H1 (cell line): ENCODE measurements at regions not wholly inside any gene's neighbourhood (a gene's known extent, or its start where the extent isn't known, plus 50 kb on each side); places are given as distances from the start of the nearest gene placed in this dataset.

ENCODE experiments used
- POLR2AphosphoS5 ChIP-seq: IDR thresholded peaks from 2 replicates; pipeline ENCODE4 v1.6.1; 2011; ENCODE audit warnings: low read depth, low read length
- SIN3A ChIP-seq, 2 experiments: IDR thresholded peaks in 1 of 2; conservative IDR thresholded peaks in 1 of 2; 2 replicates each; pipeline ENCODE4 v1.6.1; 2011 to 2012; ENCODE audit warnings: low read length in 2 of 2, improper control_type of control experiment in 1 of 2, low read depth in 1 of 2, mild to moderate bottlenecking in 1 of 2
- TAF1 ChIP-seq: IDR thresholded peaks from 2 replicates; pipeline ENCODE4 v1.6.1; 2011; ENCODE audit warnings: mild to moderate bottlenecking, low read depth, low read length
- TCF12 ChIP-seq: IDR thresholded peaks from 2 replicates; pipeline ENCODE4 v1.6.1; 2011; ENCODE audit warnings: low read depth, mild to moderate bottlenecking, low read length
- TF ChIP-seq, protein P1 (sequence below): fragments of 300-600 bp; sonication (generic); IDR thresholded peaks from 2 replicates; pipeline ENCODE4 v1.7.1; 2012; ENCODE audit warnings: low read length, moderate library complexity, mild to moderate bottlenecking, inconsistent platforms; ENCODE audit not compliant: insufficient replicate concordance
- TF ChIP-seq, protein P2 (sequence below): IDR thresholded peaks from 2 replicates; pipeline ENCODE4 v1.6.1; 2011; ENCODE audit warnings: low read depth, mild to moderate bottlenecking, low read length; ENCODE audit not compliant: insufficient read depth

DNA sequence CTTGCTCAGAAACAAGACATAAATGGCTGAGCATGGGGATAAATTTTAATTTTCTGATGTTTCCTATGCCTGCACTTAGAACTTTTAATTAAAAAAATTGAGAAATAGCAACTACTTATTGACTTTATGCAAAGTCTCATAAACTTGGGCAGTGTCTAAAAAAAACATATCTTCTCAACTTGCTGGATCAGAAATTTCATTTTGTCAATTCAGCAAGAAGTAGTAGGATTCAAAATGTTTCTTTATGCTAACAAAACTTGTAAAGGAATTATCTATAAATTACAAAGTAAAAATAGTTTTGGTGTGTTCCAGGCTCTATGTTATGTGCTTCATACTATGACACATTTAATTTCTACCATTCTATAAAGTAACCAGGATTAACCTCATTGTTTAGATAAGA is 562.2 kb upstream of the IMPG1 start (continued):
- TF ChIP-seq, protein P1, sequence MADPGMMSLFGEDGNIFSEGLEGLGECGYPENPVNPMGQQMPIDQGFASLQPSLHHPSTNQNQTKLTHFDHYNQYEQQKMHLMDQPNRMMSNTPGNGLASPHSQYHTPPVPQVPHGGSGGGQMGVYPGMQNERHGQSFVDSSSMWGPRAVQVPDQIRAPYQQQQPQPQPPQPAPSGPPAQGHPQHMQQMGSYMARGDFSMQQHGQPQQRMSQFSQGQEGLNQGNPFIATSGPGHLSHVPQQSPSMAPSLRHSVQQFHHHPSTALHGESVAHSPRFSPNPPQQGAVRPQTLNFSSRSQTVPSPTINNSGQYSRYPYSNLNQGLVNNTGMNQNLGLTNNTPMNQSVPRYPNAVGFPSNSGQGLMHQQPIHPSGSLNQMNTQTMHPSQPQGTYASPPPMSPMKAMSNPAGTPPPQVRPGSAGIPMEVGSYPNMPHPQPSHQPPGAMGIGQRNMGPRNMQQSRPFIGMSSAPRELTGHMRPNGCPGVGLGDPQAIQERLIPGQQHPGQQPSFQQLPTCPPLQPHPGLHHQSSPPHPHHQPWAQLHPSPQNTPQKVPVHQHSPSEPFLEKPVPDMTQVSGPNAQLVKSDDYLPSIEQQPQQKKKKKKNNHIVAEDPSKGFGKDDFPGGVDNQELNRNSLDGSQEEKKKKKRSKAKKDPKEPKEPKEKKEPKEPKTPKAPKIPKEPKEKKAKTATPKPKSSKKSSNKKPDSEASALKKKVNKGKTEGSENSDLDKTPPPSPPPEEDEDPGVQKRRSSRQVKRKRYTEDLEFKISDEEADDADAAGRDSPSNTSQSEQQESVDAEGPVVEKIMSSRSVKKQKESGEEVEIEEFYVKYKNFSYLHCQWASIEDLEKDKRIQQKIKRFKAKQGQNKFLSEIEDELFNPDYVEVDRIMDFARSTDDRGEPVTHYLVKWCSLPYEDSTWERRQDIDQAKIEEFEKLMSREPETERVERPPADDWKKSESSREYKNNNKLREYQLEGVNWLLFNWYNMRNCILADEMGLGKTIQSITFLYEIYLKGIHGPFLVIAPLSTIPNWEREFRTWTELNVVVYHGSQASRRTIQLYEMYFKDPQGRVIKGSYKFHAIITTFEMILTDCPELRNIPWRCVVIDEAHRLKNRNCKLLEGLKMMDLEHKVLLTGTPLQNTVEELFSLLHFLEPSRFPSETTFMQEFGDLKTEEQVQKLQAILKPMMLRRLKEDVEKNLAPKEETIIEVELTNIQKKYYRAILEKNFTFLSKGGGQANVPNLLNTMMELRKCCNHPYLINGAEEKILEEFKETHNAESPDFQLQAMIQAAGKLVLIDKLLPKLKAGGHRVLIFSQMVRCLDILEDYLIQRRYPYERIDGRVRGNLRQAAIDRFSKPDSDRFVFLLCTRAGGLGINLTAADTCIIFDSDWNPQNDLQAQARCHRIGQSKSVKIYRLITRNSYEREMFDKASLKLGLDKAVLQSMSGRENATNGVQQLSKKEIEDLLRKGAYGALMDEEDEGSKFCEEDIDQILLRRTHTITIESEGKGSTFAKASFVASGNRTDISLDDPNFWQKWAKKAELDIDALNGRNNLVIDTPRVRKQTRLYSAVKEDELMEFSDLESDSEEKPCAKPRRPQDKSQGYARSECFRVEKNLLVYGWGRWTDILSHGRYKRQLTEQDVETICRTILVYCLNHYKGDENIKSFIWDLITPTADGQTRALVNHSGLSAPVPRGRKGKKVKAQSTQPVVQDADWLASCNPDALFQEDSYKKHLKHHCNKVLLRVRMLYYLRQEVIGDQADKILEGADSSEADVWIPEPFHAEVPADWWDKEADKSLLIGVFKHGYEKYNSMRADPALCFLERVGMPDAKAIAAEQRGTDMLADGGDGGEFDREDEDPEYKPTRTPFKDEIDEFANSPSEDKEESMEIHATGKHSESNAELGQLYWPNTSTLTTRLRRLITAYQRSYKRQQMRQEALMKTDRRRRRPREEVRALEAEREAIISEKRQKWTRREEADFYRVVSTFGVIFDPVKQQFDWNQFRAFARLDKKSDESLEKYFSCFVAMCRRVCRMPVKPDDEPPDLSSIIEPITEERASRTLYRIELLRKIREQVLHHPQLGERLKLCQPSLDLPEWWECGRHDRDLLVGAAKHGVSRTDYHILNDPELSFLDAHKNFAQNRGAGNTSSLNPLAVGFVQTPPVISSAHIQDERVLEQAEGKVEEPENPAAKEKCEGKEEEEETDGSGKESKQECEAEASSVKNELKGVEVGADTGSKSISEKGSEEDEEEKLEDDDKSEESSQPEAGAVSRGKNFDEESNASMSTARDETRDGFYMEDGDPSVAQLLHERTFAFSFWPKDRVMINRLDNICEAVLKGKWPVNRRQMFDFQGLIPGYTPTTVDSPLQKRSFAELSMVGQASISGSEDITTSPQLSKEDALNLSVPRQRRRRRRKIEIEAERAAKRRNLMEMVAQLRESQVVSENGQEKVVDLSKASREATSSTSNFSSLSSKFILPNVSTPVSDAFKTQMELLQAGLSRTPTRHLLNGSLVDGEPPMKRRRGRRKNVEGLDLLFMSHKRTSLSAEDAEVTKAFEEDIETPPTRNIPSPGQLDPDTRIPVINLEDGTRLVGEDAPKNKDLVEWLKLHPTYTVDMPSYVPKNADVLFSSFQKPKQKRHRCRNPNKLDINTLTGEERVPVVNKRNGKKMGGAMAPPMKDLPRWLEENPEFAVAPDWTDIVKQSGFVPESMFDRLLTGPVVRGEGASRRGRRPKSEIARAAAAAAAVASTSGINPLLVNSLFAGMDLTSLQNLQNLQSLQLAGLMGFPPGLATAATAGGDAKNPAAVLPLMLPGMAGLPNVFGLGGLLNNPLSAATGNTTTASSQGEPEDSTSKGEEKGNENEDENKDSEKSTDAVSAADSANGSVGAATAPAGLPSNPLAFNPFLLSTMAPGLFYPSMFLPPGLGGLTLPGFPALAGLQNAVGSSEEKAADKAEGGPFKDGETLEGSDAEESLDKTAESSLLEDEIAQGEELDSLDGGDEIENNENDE, result no peak
- no peak for TF ChIP-seq TCF12
- TF ChIP-seq TAF1, result no peak
- TF ChIP-seq, protein P2, sequence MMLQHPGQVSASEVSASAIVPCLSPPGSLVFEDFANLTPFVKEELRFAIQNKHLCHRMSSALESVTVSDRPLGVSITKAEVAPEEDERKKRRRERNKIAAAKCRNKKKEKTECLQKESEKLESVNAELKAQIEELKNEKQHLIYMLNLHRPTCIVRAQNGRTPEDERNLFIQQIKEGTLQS, result no peak
- no peak for TF ChIP-seq POLR2AphosphoS5
- no peak for TF ChIP-seq SIN3A (conservative IDR thresholded peaks at IDR 0.05 in 1 of 2, IDR thresholded peaks at IDR 0.05 in 1 of 2; ENCODE audit: low read depth in 1 of 2, low read length in 2 of 2)
